HEK293T (cell line): ENCODE measurements at regions not wholly inside any gene's neighbourhood (a gene's known extent, or its start where the extent isn't known, plus 50 kb on each side); places are given as distances from the start of the nearest gene placed in this dataset.

Experiments used
- CTCF ChIA-PET: fragments of 350-600 bp; formaldehyde crosslinking; extraction: SDS; loops from one replicate; lab custom pipeline; 2021; ENCODE audit warnings: antibody characterized with exemption, inconsistent platforms; lab: Yijun Ruan, JAX
- POLR2A ChIA-PET: fragments of 350-600 bp; formaldehyde crosslinking; extraction: SDS; loops from one replicate; lab custom pipeline; 2020; ENCODE audit warnings: antibody characterized with exemption, inconsistent platforms; lab: Yijun Ruan, JAX
- DNase-seq: peaks from one replicate; pipeline ENCODE4 v3.0.0; 2012; ENCODE audit warnings: mixed read lengths; ENCODE audit errors: extremely low spot score
- ARNT ChIP-seq: fragments of 450-650 bp; IDR thresholded peaks from 2 replicates; pipeline ENCODE4 v1.6.1; 2017; ENCODE audit warnings: mild to moderate bottlenecking
- BHLHE40 ChIP-seq: fragments of 450-650 bp; IDR thresholded peaks from 2 replicates; pipeline ENCODE4 v1.6.1; 2016; ENCODE audit warnings: mild to moderate bottlenecking, moderate library complexity, borderline replicate concordance
- CTBP1 ChIP-seq: fragments of 450-650 bp; IDR thresholded peaks from 2 replicates; pipeline ENCODE4 v1.6.1; 2016; ENCODE audit warnings: borderline replicate concordance
- ELF4 ChIP-seq: fragments of 450-650 bp; IDR thresholded peaks from 2 replicates; pipeline ENCODE4 v1.6.1; 2017; ENCODE audit warnings: antibody characterized with exemption
- FOXA1 ChIP-seq: fragments of 450-650 bp; IDR thresholded peaks from 2 replicates; pipeline ENCODE4 v1.6.1; 2016; ENCODE audit warnings: mild to moderate bottlenecking
- FOXK2 ChIP-seq: fragments of 450-650 bp; IDR thresholded peaks from 2 replicates; pipeline ENCODE4 v1.6.1; 2016; ENCODE audit warnings: mild to moderate bottlenecking
- FOXM1 ChIP-seq: fragments of 450-650 bp; IDR thresholded peaks from 2 replicates; pipeline ENCODE4 v1.6.1; 2017; ENCODE audit warnings: mild to moderate bottlenecking, borderline replicate concordance
- HDGF ChIP-seq: fragments of 450-650 bp; IDR thresholded peaks from 2 replicates; pipeline ENCODE4 v1.6.1; 2017; ENCODE audit warnings: antibody characterized with exemption, borderline replicate concordance
- L3MBTL2 ChIP-seq: fragments of 450-650 bp; conservative IDR thresholded peaks from 2 replicates; pipeline ENCODE4 v1.6.1; 2016; ENCODE audit warnings: mild to moderate bottlenecking
- LEF1 ChIP-seq: fragments of 450-650 bp; IDR thresholded peaks from 2 replicates; pipeline ENCODE4 v1.6.1; 2017; ENCODE audit warnings: mild to moderate bottlenecking, borderline replicate concordance
- NFRKB ChIP-seq: fragments of 450-650 bp; IDR thresholded peaks from 2 replicates; pipeline ENCODE4 v1.6.1; 2016; ENCODE audit warnings: mild to moderate bottlenecking, moderate library complexity
- PKNOX1 ChIP-seq: fragments of 450-650 bp; IDR thresholded peaks from 2 replicates; pipeline ENCODE4 v1.6.1; 2016
- SP1 ChIP-seq: fragments of 450-650 bp; IDR thresholded peaks from 2 replicates; pipeline ENCODE4 v1.6.1; 2017
- SUZ12 ChIP-seq: fragments of 450-650 bp; IDR thresholded peaks from 2 replicates; pipeline ENCODE4 v1.6.1; 2016; ENCODE audit warnings: mild to moderate bottlenecking
- TARDBP ChIP-seq: fragments of 450-650 bp; IDR thresholded peaks from 2 replicates; pipeline ENCODE4 v1.6.1; 2016
- ZNF384 ChIP-seq: fragments of 450-650 bp; IDR thresholded peaks from 2 replicates; pipeline ENCODE4 v1.6.1; 2016

- CTCF ChIA-PET, result no interaction called here
- TF ChIP-seq ELF4, result no peak
- TF ChIP-seq L3MBTL2, result no peak
- no peak for TF ChIP-seq HDGF
- TF ChIP-seq BHLHE40, result no peak
Measured at GRCh38 chr6:137724495-137725211, 142.4 kb upstream of the TNFAIP3 start.

DNA sequence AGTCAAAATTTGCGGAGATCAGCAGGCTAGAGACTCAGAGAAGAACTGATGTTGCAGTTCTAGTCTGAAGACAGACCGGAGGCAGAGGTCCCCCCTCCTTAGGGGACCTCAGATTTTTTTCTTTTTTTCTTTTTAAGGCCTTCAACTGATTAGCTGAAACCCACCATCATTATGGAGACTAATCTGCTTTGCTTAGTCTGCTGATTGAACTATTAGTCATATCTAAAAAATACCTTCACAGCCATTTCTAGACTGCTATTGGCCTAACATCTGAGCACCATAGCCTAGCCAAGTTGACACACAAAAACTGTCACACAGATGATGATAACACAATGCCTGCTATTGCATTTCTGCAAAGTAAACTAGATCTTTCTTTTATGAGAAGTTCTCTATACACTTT is 141.1 kb upstream of the TNFAIP3 start:
- CTCF ChIA-PET, result no interaction called here
- POLR2A ChIA-PET, result no interaction called here
- no peak for TF ChIP-seq FOXA1
- no peak for TF ChIP-seq ARNT
- TF ChIP-seq ELF4, result no peak
- TF ChIP-seq FOXM1, result no peak
- TF ChIP-seq HDGF, result no peak
- TF ChIP-seq PKNOX1, result no peak
- no peak for DNase-seq

More at GRCh38 chr6:137724495-137725211, 142.4 kb upstream of the TNFAIP3 start:
- POLR2A ChIA-PET, result no interaction called here
- no peak for DNase-seq

DNA sequence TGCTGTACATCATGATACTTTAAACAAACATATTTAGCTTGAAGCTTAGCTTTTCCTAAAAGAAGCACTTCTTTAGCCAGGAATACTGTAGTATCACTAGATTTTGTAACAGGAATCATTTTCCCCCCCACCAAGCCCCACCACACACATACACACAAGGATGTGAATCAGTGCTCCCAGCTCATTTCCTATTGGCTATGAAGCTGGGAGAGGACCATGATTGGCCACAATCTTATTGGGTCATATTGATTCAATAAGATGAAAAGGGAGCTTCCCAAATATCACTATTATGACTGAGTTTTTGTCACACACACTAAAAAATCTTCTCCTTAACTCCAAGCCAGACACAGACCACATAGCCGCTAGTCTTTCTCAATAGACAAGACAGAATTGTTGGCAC is 140.5 kb upstream of the TNFAIP3 start:
- TF ChIP-seq LEF1, result no peak
- TF ChIP-seq FOXM1, result no peak
- TF ChIP-seq CTBP1, result no peak
- no peak for TF ChIP-seq ZNF384
- TF ChIP-seq FOXA1, result no peak
- no peak for TF ChIP-seq TARDBP
- no peak for TF ChIP-seq HDGF
- no peak for TF ChIP-seq FOXK2
- no peak for TF ChIP-seq SP1
- no peak for TF ChIP-seq NFRKB
- no peak for DNase-seq
- ChIA-PET CTCF (interaction anchor here (0.6 to 0.7 kb wide), 2 partner anchors 237 to 1561 kb away, joined by 3 to 4 read pairs; no protein-coding TSS in a partner anchor), POLR2A (no interaction called here)

GRCh38 chr6:137727216-137727765 is 139.8 kb upstream of the TNFAIP3 start:
- CTCF ChIA-PET, result interaction anchor here (0.6 kb wide), 1 partner anchor 1561 kb away, joined by 3 read pairs; no protein-coding TSS in a partner anchor

GRCh38 chr6:137728386-137729349 is 138.4 kb upstream of the TNFAIP3 start:
- CTCF ChIA-PET, result no interaction called here

More at GRCh38 chr6:137727216-137727765, 139.8 kb upstream of the TNFAIP3 start:
- POLR2A ChIA-PET, result no interaction called here
- TF ChIP-seq FOXK2 (no peak), FOXA1 (no peak), SP1 (no peak), NFRKB (no peak), BHLHE40 (no peak), HDGF (no peak), PKNOX1 (no peak), CTBP1 (no peak), ELF4 (no peak), SUZ12 (no peak), LEF1 (no peak), ZNF384 (no peak)
- DNase-seq, result no peak

More at GRCh38 chr6:137728386-137729349, 138.4 kb upstream of the TNFAIP3 start:
- TF ChIP-seq PKNOX1 (peak; percentile 23; the same call in 1 of the 2 replicates), ZNF384 (no peak)
- no peak for DNase-seq
- POLR2A ChIA-PET, result no interaction called here
